ENCODE measurements at regions not wholly inside any gene's neighbourhood (a gene's known extent, or its start where the extent isn't known, plus 50 kb on each side); places are given as distances from the start of the nearest gene placed in this dataset.

- no peaks in the 10 kb centered on the region for H3K9me1 ChIP-seq (replicated peaks; ENCODE audit: control insufficient read depth, extremely low read depth, insufficient read depth, low read length)
- H3K79me2 ChIP-seq (ENCODE audit: control insufficient read depth, insufficient read depth, low read length), result no peaks in the 10 kb centered on the region
- no peak overlapping the region for H3K9ac ChIP-seq (replicated peaks; ENCODE audit: extremely low read depth, insufficient read depth, low read length)
- dilution Hi-C loops (cut with MboI; ENCODE audit: extremely low pct_ligation_motif_present, low sequenced_read_pairs) (no loop called here), intact Hi-C loops (cut with micrococcal nuclease) (no loop called here)
- H3K9me3 ChIP-seq (replicated peaks; ENCODE audit: control insufficient read depth, insufficient read depth, low read length), result no peaks in the 10 kb centered on the region
- FAIRE-seq, result no peak
- ChIA-PET CTCF (no interaction called here), POLR2A (no interaction called here)
- H3K4me2 ChIP-seq (ENCODE audit: insufficient read depth, low read length), result no peak overlapping the region
- H3K27ac ChIP-seq (ENCODE audit: insufficient read depth, low read depth, low read length), result no peak overlapping the region
- no peaks in the 10 kb centered on the region for H3K4me1 ChIP-seq (ENCODE audit: control insufficient read depth, extremely low read depth, insufficient read depth, low read length)
- no peaks in the 10 kb centered on the region for H3K27me3 ChIP-seq (ENCODE audit: control insufficient read depth in 2 of 2, insufficient read depth in 2 of 2, low read length in 2 of 2)
- H2AFZ ChIP-seq (ENCODE audit: low read depth, low read length), result no peak overlapping the region
- no peaks in the 10 kb centered on the region for H3K36me3 ChIP-seq (ENCODE audit: control insufficient read depth in 2 of 2, extremely low read depth in 1 of 2, insufficient read depth in 2 of 2, low read length in 2 of 2)
- no peaks in the 10 kb centered on the region for H4K20me1 ChIP-seq (replicated peaks; ENCODE audit: control insufficient read depth, extremely low read depth, insufficient read depth, low read length)
- BruUV-seq (replicated peaks), result no TSS peak
- no peak for DNase-seq (ENCODE audit: low read depth, low spot score)
- TF ChIP-seq MAX (IDR thresholded peaks at IDR 0.05; ENCODE audit: insufficient read depth, insufficient read length) (no peak), JUN (IDR thresholded peaks at IDR 0.05; ENCODE audit: borderline replicate concordance, insufficient read depth, insufficient read length, low read depth) (no peak), MYC (IDR thresholded peaks at IDR 0.05; ENCODE audit: low read depth, low read length) (no peak), POLR2AphosphoS5 (IDR thresholded peaks at IDR 0.05; ENCODE audit: insufficient read depth, low read depth, low read length) (no peak), POLR2A (IDR thresholded peaks at IDR 0.05; ENCODE audit: low read depth, low read length) (no peak), FOS (IDR thresholded peaks at IDR 0.05; ENCODE audit: borderline replicate concordance, insufficient read depth, low read length) (no peak), GATA2 (IDR thresholded peaks at IDR 0.05; ENCODE audit: insufficient read depth, insufficient read length, low read depth, low read length) (no peak), CTCF (IDR thresholded peaks at IDR 0.05; ENCODE audit: extremely low read depth in 1 of 2, insufficient read depth in 1 of 2, low read depth in 1 of 2, low read length in 2 of 2) (no peak), EZH2 (IDR thresholded peaks at IDR 0.05; ENCODE audit: borderline replicate concordance, low read depth, low read length, severe bottlenecking) (no peak)
- H3K4me3 ChIP-seq (replicated peaks in 1 of 3; ENCODE audit: insufficient read depth in 1 of 3, low read depth in 1 of 3, low read length in 3 of 3), result no peak overlapping the region
These were observed 223.2 kb downstream of the FSCB start for GRCh38 chr14:44283836-44284235.

Measured in endothelial cell of umbilical vein (primary cell).